ENCODE measurements at regions not wholly inside any gene's neighbourhood (a gene's known extent, or its start where the extent isn't known, plus 50 kb on each side); places are given as distances from the start of the nearest gene placed in this dataset.
A peak's percentile ranks its signal among the peaks of the same experiment; 100 is the strongest.

- Histone ChIP-seq H3K4me1 (ENCODE audit: control insufficient read depth, insufficient read depth, low read length) (peaks cover 5% of the 10 kb centered on the region), H3K4me3 (ENCODE audit: low read length) (no peak overlapping the region), H3K36me3 (ENCODE audit: control insufficient read depth, insufficient read depth, low read length, severe bottlenecking) (no peaks in the 10 kb centered on the region), H3K27me3 (replicated peaks; ENCODE audit: control insufficient read depth, insufficient read depth, low read length) (no peaks in the 10 kb centered on the region), H3K9ac (ENCODE audit: low read length) (no peak overlapping the region), H3K9me3 (ENCODE audit: control insufficient read depth, low read length) (no peaks in the 10 kb centered on the region)
- no peak for DNase-seq (ENCODE audit: low read depth)
Measured at GRCh38 chr15:38189671-38190295, 62.9 kb upstream of the SPRED1 start.

GRCh38 chr15:38190501-38190900 lies 62.1 kb upstream of the SPRED1 start:
- no peaks in the 10 kb centered on the region for H3K36me3 ChIP-seq (ENCODE audit: control insufficient read depth, insufficient read depth, low read length, severe bottlenecking)
- peaks cover 7% of the 10 kb centered on the region for H3K4me1 ChIP-seq (ENCODE audit: control insufficient read depth, insufficient read depth, low read length)
- H3K4me3 ChIP-seq (ENCODE audit: low read length), result no peak overlapping the region
- H3K9me3 ChIP-seq (ENCODE audit: control insufficient read depth, low read length), result no peaks in the 10 kb centered on the region
- no peak for DNase-seq (ENCODE audit: low read depth)
- H3K9ac ChIP-seq (ENCODE audit: low read length), result no peak overlapping the region
- no peaks in the 10 kb centered on the region for H3K27me3 ChIP-seq (replicated peaks; ENCODE audit: control insufficient read depth, insufficient read depth, low read length)

DNA sequence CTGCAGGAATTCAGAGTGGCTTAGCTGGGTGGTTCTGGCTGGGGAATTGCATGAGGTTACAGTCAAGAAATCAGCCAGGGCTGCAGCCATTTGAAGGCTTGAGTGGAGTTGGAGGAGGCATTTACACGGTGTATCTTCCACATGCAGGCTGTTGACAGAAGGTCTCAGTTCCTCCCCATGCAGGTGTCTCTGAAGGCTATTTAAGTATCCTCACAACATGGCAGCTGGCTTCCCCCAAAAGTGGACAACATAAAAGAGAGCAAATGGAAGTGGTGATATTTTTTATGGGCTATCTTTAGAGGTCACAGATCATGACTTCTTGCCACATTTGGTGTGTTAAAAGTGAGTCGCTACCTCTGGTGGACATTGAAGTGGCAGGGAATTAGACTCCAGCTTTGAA lies 60.1 kb upstream of the SPRED1 start:
- no peaks in the 10 kb centered on the region for H3K27me3 ChIP-seq (replicated peaks; ENCODE audit: control insufficient read depth, insufficient read depth, low read length)
- H3K36me3 ChIP-seq (ENCODE audit: control insufficient read depth, insufficient read depth, low read length, severe bottlenecking), result no peaks in the 10 kb centered on the region
- no peak overlapping the region for H3K9ac ChIP-seq (ENCODE audit: low read length)
- DNase-seq (ENCODE audit: low read depth), result no peak
- no peak overlapping the region for H3K4me3 ChIP-seq (ENCODE audit: low read length)
- peaks cover 10% of the 10 kb centered on the region for H3K4me1 ChIP-seq (ENCODE audit: control insufficient read depth, insufficient read depth, low read length)
- H3K9me3 ChIP-seq (ENCODE audit: control insufficient read depth, low read length), result no peaks in the 10 kb centered on the region

GRCh38 chr15:38193496-38193895 lies 59.1 kb upstream of the SPRED1 start:
- Histone ChIP-seq H3K4me3 (ENCODE audit: low read length) (no peak overlapping the region), H3K9ac (ENCODE audit: low read length) (no peak overlapping the region), H3K9me3 (ENCODE audit: control insufficient read depth, low read length) (no peaks in the 10 kb centered on the region), H3K36me3 (ENCODE audit: control insufficient read depth, insufficient read depth, low read length, severe bottlenecking) (no peaks in the 10 kb centered on the region), H3K27me3 (replicated peaks; ENCODE audit: control insufficient read depth, insufficient read depth, low read length) (no peaks in the 10 kb centered on the region), H3K4me1 (ENCODE audit: control insufficient read depth, insufficient read depth, low read length) (peaks cover 10% of the 10 kb centered on the region)
- DNase-seq (ENCODE audit: low read depth), result no peak

GRCh38 chr15:38195191-38195901 lies 57.3 kb upstream of the SPRED1 start:
- H3K9me3 ChIP-seq (ENCODE audit: control insufficient read depth, low read length), result no peaks in the 10 kb centered on the region
- peaks cover 10% of the 10 kb centered on the region for H3K4me1 ChIP-seq (ENCODE audit: control insufficient read depth, insufficient read depth, low read length)
- peak; percentile 45 for DNase-seq (ENCODE audit: low read depth)
- no peaks in the 10 kb centered on the region for H3K27me3 ChIP-seq (replicated peaks; ENCODE audit: control insufficient read depth, insufficient read depth, low read length)
- no peaks in the 10 kb centered on the region for H3K36me3 ChIP-seq (ENCODE audit: control insufficient read depth, insufficient read depth, low read length, severe bottlenecking)
- no peak overlapping the region for H3K4me3 ChIP-seq (ENCODE audit: low read length)
- H3K9ac ChIP-seq (ENCODE audit: low read length), result no peak overlapping the region

- H3K9ac ChIP-seq (ENCODE audit: low read length), result no peak overlapping the region
- no peaks in the 10 kb centered on the region for H3K36me3 ChIP-seq (ENCODE audit: control insufficient read depth, insufficient read depth, low read length, severe bottlenecking)
- no peaks in the 10 kb centered on the region for H3K27me3 ChIP-seq (replicated peaks; ENCODE audit: control insufficient read depth, insufficient read depth, low read length)
- H3K4me3 ChIP-seq (ENCODE audit: low read length), result no peak overlapping the region
- peak; percentile 63 for DNase-seq (ENCODE audit: low read depth)
- H3K4me1 ChIP-seq (ENCODE audit: control insufficient read depth, insufficient read depth, low read length), result peaks cover 10% of the 10 kb centered on the region
- no peaks in the 10 kb centered on the region for H3K9me3 ChIP-seq (ENCODE audit: control insufficient read depth, low read length)
Measured at GRCh38 chr15:38196076-38196475, 56.6 kb upstream of the SPRED1 start.

GRCh38 chr15:38197553-38197952 lies 55.1 kb upstream of the SPRED1 start:
- Histone ChIP-seq H3K4me1 (ENCODE audit: control insufficient read depth, insufficient read depth, low read length) (peaks cover 21% of the 10 kb centered on the region), H3K36me3 (ENCODE audit: control insufficient read depth, insufficient read depth, low read length, severe bottlenecking) (no peaks in the 10 kb centered on the region), H3K4me3 (ENCODE audit: low read length) (no peak overlapping the region), H3K9me3 (ENCODE audit: control insufficient read depth, low read length) (no peaks in the 10 kb centered on the region), H3K27me3 (replicated peaks; ENCODE audit: control insufficient read depth, insufficient read depth, low read length) (no peaks in the 10 kb centered on the region), H3K9ac (ENCODE audit: low read length) (no peak overlapping the region)
- no peak for DNase-seq (ENCODE audit: low read depth)

DNA sequence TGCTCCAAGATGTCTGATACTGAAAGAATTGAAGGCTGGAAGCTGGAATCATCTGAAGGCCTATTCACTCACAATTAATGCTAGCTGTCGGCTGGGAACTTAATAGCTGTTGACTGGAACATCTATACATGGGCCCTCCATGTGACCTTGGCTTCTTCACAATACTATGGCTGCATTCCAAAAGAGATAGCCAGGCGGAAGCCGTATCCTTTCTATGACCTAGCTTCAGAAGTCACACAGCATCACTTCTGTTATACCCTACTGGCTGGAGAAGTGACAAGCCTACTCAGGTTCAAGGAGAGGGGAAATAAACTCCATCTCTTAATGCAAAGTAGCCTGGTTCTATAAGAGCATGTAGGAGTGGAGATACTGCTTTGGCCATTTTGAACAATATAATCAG lies 50.9 kb upstream of the SPRED1 start:
- no peak for DNase-seq (ENCODE audit: low read depth)
- H3K9ac ChIP-seq (ENCODE audit: low read length), result no peak overlapping the region
- no peaks in the 10 kb centered on the region for H3K9me3 ChIP-seq (ENCODE audit: control insufficient read depth, low read length)
- H3K27me3 ChIP-seq (replicated peaks; ENCODE audit: control insufficient read depth, insufficient read depth, low read length), result no peaks in the 10 kb centered on the region
- H3K4me1 ChIP-seq (ENCODE audit: control insufficient read depth, insufficient read depth, low read length), result peaks cover 27% of the 10 kb centered on the region
- H3K36me3 ChIP-seq (ENCODE audit: control insufficient read depth, insufficient read depth, low read length, severe bottlenecking), result no peaks in the 10 kb centered on the region
- no peak overlapping the region for H3K4me3 ChIP-seq (ENCODE audit: low read length)

GRCh38 chr15:38202361-38202760 lies 50.3 kb upstream of the SPRED1 start:
- Histone ChIP-seq H3K9me3 (ENCODE audit: control insufficient read depth, low read length) (no peaks in the 10 kb centered on the region), H3K9ac (ENCODE audit: low read length) (no peak overlapping the region), H3K4me1 (ENCODE audit: control insufficient read depth, insufficient read depth, low read length) (peaks cover 33% of the 10 kb centered on the region), H3K4me3 (ENCODE audit: low read length) (no peak overlapping the region), H3K36me3 (ENCODE audit: control insufficient read depth, insufficient read depth, low read length, severe bottlenecking) (no peaks in the 10 kb centered on the region), H3K27me3 (replicated peaks; ENCODE audit: control insufficient read depth, insufficient read depth, low read length) (no peaks in the 10 kb centered on the region)
- no peak for DNase-seq (ENCODE audit: low read depth)

Data from adipocyte (in vitro differentiated cells).